GM23338 (cell line): ENCODE measurements at regions not wholly inside any gene's neighbourhood (a gene's known extent, or its start where the extent isn't known, plus 50 kb on each side); places are given as distances from the start of the nearest gene placed in this dataset.

Source experiments
- EZH2 ChIP-seq: fragments of 200-600 bp; sonication (generic); IDR thresholded peaks from one replicate; pipeline ENCODE4 v1.8.0; 2017; ENCODE audit warnings: antibody characterized with exemption, mild to moderate bottlenecking, low read depth; ENCODE audit not compliant: unreplicated experiment
- EZH2phosphoT487 ChIP-seq: fragments of 200-600 bp; sonication (generic); IDR thresholded peaks from one replicate; pipeline ENCODE4 v1.8.1; 2018; ENCODE audit warnings: antibody characterized with exemption; ENCODE audit not compliant: unreplicated experiment
- JUNB ChIP-seq: IDR thresholded peaks from one replicate; pipeline ENCODE4 v1.6.1; 2016; ENCODE audit warnings: antibody characterized with exemption; ENCODE audit not compliant: unreplicated experiment
- POLR2AphosphoS5 ChIP-seq: IDR thresholded peaks from 2 replicates; pipeline ENCODE4 v1.6.1; 2016; ENCODE audit warnings: antibody characterized with exemption, low read depth
- REST ChIP-seq: IDR thresholded peaks from one replicate; pipeline ENCODE4 v1.6.1; 2018; ENCODE audit warnings: antibody characterized with exemption; ENCODE audit not compliant: unreplicated experiment
- STAT1 ChIP-seq: IDR thresholded peaks from one replicate; pipeline ENCODE4 v1.6.1; 2016; ENCODE audit warnings: antibody characterized with exemption; ENCODE audit not compliant: unreplicated experiment
- ZNF114 ChIP-seq: fragments of 250-450 bp; sonication (Bioruptor Pico); IDR thresholded peaks from 2 replicates; pipeline ENCODE4 v1.5.0; 2020; ENCODE audit warnings: mild to moderate bottlenecking, moderate library complexity
- ZNF331 ChIP-seq: fragments of 250-450 bp; sonication (Bioruptor Pico); IDR thresholded peaks from 2 replicates; pipeline ENCODE4 v1.5.0; 2020; ENCODE audit warnings: low read depth, mild to moderate bottlenecking, moderate library complexity
- TF ChIP-seq, protein P1 (sequence below), 2 experiments: fragments of 200-600 bp in 1 of 2; sonication (generic) in 1 of 2; conservative IDR thresholded peaks; 2 replicates each; pipeline versions ENCODE4 v1.5.1 to v1.6.1; 2016 to 2017; ENCODE audit warnings: antibody characterized with exemption in 2 of 2, low read depth in 2 of 2, mild to moderate bottlenecking in 2 of 2, moderate library complexity in 1 of 2

GRCh38 chr3:19645093-19645492, 288.9 kb downstream of the EFHB start:
- no peak for TF ChIP-seq EZH2
- TF ChIP-seq, protein P1, sequence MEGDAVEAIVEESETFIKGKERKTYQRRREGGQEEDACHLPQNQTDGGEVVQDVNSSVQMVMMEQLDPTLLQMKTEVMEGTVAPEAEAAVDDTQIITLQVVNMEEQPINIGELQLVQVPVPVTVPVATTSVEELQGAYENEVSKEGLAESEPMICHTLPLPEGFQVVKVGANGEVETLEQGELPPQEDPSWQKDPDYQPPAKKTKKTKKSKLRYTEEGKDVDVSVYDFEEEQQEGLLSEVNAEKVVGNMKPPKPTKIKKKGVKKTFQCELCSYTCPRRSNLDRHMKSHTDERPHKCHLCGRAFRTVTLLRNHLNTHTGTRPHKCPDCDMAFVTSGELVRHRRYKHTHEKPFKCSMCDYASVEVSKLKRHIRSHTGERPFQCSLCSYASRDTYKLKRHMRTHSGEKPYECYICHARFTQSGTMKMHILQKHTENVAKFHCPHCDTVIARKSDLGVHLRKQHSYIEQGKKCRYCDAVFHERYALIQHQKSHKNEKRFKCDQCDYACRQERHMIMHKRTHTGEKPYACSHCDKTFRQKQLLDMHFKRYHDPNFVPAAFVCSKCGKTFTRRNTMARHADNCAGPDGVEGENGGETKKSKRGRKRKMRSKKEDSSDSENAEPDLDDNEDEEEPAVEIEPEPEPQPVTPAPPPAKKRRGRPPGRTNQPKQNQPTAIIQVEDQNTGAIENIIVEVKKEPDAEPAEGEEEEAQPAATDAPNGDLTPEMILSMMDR (conservative IDR thresholded peaks at IDR 0.05; ENCODE audit: low read depth in 2 of 2) = no peak
- TF ChIP-seq REST = no peak
- TF ChIP-seq POLR2AphosphoS5 = no peak
- TF ChIP-seq JUNB = no peak
- TF ChIP-seq ZNF114 (CRISPR knock-in tag) = no peak
- no peak for TF ChIP-seq ZNF331 (CRISPR knock-in tag)
- no peak for TF ChIP-seq EZH2phosphoT487
- no peak for TF ChIP-seq STAT1
